Psoas muscle (tissue), 7 donors: ENCODE measurements at regions not wholly inside any gene's neighbourhood (a gene's known extent, or its start where the extent isn't known, plus 50 kb on each side); places are given as distances from the start of the nearest gene placed in this dataset.

Source experiments
- ATAC-seq, 4 donors: fragments of 200-7000 bp; cut with Tn5 transposase; one replicate each; pipeline ENCODE4 v1.9.1; 2020; ENCODE audit warnings: moderate library complexity in 3 of 4, mild to moderate bottlenecking in 2 of 4
- DNase-seq, 2 donors: peaks; one replicate each; pipeline ENCODE4 v3.0.0-alpha.2; 2020
- H3K27ac ChIP-seq: fragments of 200-600 bp; one replicate; pipeline ENCODE4 v1.8.0; 2022
- H3K27me3 ChIP-seq, 3 donors: fragments of 200-600 bp in 1 of 3; one replicate each; pipeline versions ENCODE4 v1.6.1 to v1.8.0; 2013 to 2022; ENCODE audit warnings: low read length in 2 of 3, mild to moderate bottlenecking in 2 of 3, moderate library complexity in 1 of 3; ENCODE audit not compliant: insufficient read depth in 3 of 3
- H3K36me3 ChIP-seq, 2 donors: fragments of 200-600 bp in 1 of 2; one replicate each; pipeline versions ENCODE4 v1.6.1 to v1.8.0; 2013 to 2022; ENCODE audit warnings: low read depth in 1 of 2, mild to moderate bottlenecking in 1 of 2, moderate library complexity in 1 of 2; ENCODE audit not compliant: insufficient read depth in 1 of 2
- H3K4me1 ChIP-seq: fragments of 200-600 bp; one replicate; pipeline ENCODE4 v1.8.0; 2022
- H3K4me3 ChIP-seq: fragments of 200-600 bp; one replicate; pipeline ENCODE4 v1.8.0; 2022; ENCODE audit warnings: mild to moderate bottlenecking
- H3K9me3 ChIP-seq: fragments of 200-600 bp; one replicate; pipeline ENCODE4 v1.8.0; 2022
- WGBS, 3 donors: extraction: QIAGEN DNeasy Blood & Tissue Kit; methylation state at CpG; one replicate each; pipeline versions ENCODE4 v1.1.6 to v1.1.7; 2013; 5-methylcytosine and 5-hydroxymethylcytosine counted together
- intact Hi-C, 2 donors: fragments of 100-400 bp; cut with DNase I; formaldehyde crosslinking; loops; one replicate each; pipeline versions ENCODE4 v1.11.0 to v1.14.2; 2022
- TF ChIP-seq, protein P1 (sequence below): fragments of 200-600 bp; IDR thresholded peaks from one replicate; pipeline ENCODE4 v1.8.0; 2022; ENCODE audit warnings: antibody characterized with exemption
- donor health status: healthy with polysubstance abuse.
- donor health status: DM: no; HTN: no; CAD: no; lungs with moderate emphysema.
- donor health status: Bipolar disorder and iron deficiency.
- donor health status: healthy.
- donor health status: DM: yes; HTN: yes; CAD: no.
- donor health status: DM: no; HTN: no; CAD: no.
- donor health status: DM: yes; HTN: yes; CAD: no.

- no peaks in the 10 kb centered on the region for H3K36me3 ChIP-seq
- H3K27me3 ChIP-seq = no peaks in the 10 kb centered on the region
- WGBS, 3 donors = 18 to 41% (median 25%) methylated on average over 20 of the region's 20 CpGs
- TF ChIP-seq, protein P1, sequence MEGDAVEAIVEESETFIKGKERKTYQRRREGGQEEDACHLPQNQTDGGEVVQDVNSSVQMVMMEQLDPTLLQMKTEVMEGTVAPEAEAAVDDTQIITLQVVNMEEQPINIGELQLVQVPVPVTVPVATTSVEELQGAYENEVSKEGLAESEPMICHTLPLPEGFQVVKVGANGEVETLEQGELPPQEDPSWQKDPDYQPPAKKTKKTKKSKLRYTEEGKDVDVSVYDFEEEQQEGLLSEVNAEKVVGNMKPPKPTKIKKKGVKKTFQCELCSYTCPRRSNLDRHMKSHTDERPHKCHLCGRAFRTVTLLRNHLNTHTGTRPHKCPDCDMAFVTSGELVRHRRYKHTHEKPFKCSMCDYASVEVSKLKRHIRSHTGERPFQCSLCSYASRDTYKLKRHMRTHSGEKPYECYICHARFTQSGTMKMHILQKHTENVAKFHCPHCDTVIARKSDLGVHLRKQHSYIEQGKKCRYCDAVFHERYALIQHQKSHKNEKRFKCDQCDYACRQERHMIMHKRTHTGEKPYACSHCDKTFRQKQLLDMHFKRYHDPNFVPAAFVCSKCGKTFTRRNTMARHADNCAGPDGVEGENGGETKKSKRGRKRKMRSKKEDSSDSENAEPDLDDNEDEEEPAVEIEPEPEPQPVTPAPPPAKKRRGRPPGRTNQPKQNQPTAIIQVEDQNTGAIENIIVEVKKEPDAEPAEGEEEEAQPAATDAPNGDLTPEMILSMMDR = no peak
- H3K4me3 ChIP-seq = peak overlapping the region; percentile 43
- no peak overlapping the region for H3K27ac ChIP-seq
- H3K4me1 ChIP-seq = no peaks in the 10 kb centered on the region
- ATAC-seq = peak in 2 of 4 donors; percentile 47 to 55
- H3K9me3 ChIP-seq = no peaks in the 10 kb centered on the region
- intact Hi-C loops = no loop called here
- DNase-seq = no peak
Observed at GRCh38 chr11:121696177-121696871, 243.6 kb upstream of the SORL1-AS1 start.

GRCh38 chr11:121692236-121692635 lies 239.5 kb upstream of the SORL1-AS1 start:
- H3K27me3 ChIP-seq = no peaks in the 10 kb centered on the region
- TF ChIP-seq, protein P1 = no peak
- 42 to 68% (median 43%) methylated on average over 1 of the region's 1 CpG for WGBS, 3 donors
- intact Hi-C loops = no loop called here
- DNase-seq (no peak), ATAC-seq (no peak)
- H3K9me3 ChIP-seq = no peaks in the 10 kb centered on the region
- no peak overlapping the region for H3K27ac ChIP-seq
- peaks cover 11% of the 10 kb centered on the region for H3K4me1 ChIP-seq
- no peak overlapping the region for H3K4me3 ChIP-seq
- no peaks in the 10 kb centered on the region for H3K36me3 ChIP-seq

DNA sequence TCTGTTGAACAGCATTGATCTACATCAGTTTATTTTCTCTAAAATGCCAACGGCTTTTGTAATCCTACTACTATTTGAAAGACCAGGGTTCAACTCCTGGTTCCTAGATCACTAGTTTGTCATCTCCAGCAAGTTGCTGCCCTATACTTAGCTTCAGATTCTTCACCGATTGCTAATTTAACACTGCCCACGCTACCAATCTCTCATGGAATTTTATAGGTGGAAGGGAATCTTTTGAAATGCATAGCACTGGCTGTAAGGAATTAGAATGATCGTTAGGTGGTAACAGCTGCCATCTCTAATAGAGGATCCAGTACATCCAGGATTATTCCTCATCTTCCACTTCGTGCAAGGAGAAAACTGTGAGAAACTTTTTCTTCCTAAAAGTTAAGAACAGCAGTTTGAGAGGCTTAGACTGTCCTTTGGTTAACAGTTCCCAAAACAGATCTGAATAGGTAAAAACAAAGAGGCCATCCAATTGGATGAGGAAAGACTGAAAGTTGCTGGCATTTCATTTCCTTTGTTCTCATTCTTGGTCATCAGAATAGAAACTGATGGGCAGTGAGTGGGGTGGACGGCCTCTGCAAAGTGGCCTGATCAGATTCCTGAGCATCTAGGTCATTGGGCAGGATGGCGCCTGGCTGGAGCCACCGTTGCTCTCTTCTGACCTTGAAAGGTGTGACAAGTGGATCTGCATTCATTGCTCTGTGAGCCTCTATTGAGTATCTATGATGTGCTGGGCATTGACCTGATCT lies 236.3 kb upstream of the SORL1-AS1 start:
- TF ChIP-seq, protein P1 = no peak
- ATAC-seq (no peak), DNase-seq (no peak)
- Histone ChIP-seq H3K4me3 (no peak overlapping the region), H3K36me3 (no peaks in the 10 kb centered on the region), H3K27me3 (no peaks in the 10 kb centered on the region), H3K4me1 (peaks cover 11% of the 10 kb centered on the region), H3K27ac (no peak overlapping the region), H3K9me3 (no peaks in the 10 kb centered on the region)
- WGBS, 3 donors = 51 to 76% (median 63%) methylated on average over 8 of the region's 8 CpGs
- intact Hi-C loops = no loop called here

GRCh38 chr11:121688055-121688491 lies 235.3 kb upstream of the SORL1-AS1 start:
- no peak overlapping the region for H3K4me3 ChIP-seq
- H3K9me3 ChIP-seq = no peaks in the 10 kb centered on the region
- DNase-seq (no peak), ATAC-seq (peak in 3 of 4 donors; percentile 33 to 69 (median 48))
- TF ChIP-seq, protein P1 = no peak
- H3K27ac ChIP-seq = no peak overlapping the region
- no peaks in the 10 kb centered on the region for H3K36me3 ChIP-seq
- H3K27me3 ChIP-seq = no peaks in the 10 kb centered on the region
- WGBS, 3 donors = 22 to 23% (median 22%) methylated on average over 5 of the region's 5 CpGs
- intact Hi-C loops = no loop called here
- H3K4me1 ChIP-seq = peaks cover 11% of the 10 kb centered on the region
